K562 (cell line): ENCODE measurements at regions not wholly inside any gene's neighbourhood (a gene's known extent, or its start where the extent isn't known, plus 50 kb on each side); places are given as distances from the start of the nearest gene placed in this dataset.

ENCODE experiments used
- ATAC-seq: fragments of 200-7000 bp; cut with Tn5 transposase; 3 replicates; pipeline ENCODE4 v1.9.1; 2020; ENCODE audit warnings: moderate library complexity
- BruUV-seq: library from RNA; stranded (reverse); fragments of 400-500 nt; replicated peaks from 2 replicates; lab custom pipeline; 2021; lab: Mats Ljungman, UMichigan
- CTCF ChIA-PET: fragments of 300-600 bp; formaldehyde crosslinking; extraction: SDS; loops from one replicate; lab custom pipeline; 2021; ENCODE audit warnings: low intra/inter-chr PET ratio; lab: Yijun Ruan, JAX
- POLR2A ChIA-PET: fragments of 300-600, 350-650 bp; sonication (Branson Sonifier 250); formaldehyde crosslinking; extraction: SDS; loops from one replicate; lab custom pipeline; 2021; ENCODE audit warnings: antibody characterized with exemption, inconsistent platforms; lab: Yijun Ruan, JAX
- DNase-seq, 4 experiments: peaks; one replicate each; pipeline versions ENCODE4 v3.0.0 to v3.0.0-alpha.2; 2011 to 2018; ENCODE audit warnings: low spot score in 3 of 4, mixed read lengths in 3 of 4; ENCODE audit errors: extremely low read depth in 1 of 4
- FAIRE-seq: peaks from 2 replicates; lab custom pipeline; 2011; peaks lifted over from hg19 to GRCh38; lab: Jason Lieb, UNC
- H2AFZ ChIP-seq: 2 replicates; pipeline ENCODE4 v1.6.0; 2011; ENCODE audit warnings: low read depth, low read length, control low read depth, inconsistent platforms
- H3K27ac ChIP-seq: fragments of 200-600 bp; 3 replicates; pipeline ENCODE4 v1.8.0; 2011; ENCODE audit warnings: low read depth, mild to moderate bottlenecking, control low read depth, inconsistent platforms, low read length, moderate library complexity, mixed read lengths; ENCODE audit errors: extremely low read depth
- H3K27me3 ChIP-seq, 2 experiments: fragments of 300-600 bp in 1 of 2; 2 replicates in 1 of 2; 3 replicates in 1 of 2; pipeline versions ENCODE4 v1.6.0 to v1.8.0; 2011; ENCODE audit warnings: inconsistent platforms in 2 of 2, low read length in 2 of 2, mild to moderate bottlenecking in 1 of 2, mixed read lengths in 1 of 2, moderate library complexity in 1 of 2; ENCODE audit not compliant: control insufficient read depth in 2 of 2, insufficient read depth in 2 of 2
- H3K36me3 ChIP-seq: fragments of 300-600 bp; 3 replicates; pipeline ENCODE4 v1.8.0; 2011; ENCODE audit warnings: mild to moderate bottlenecking, low read length, inconsistent platforms; ENCODE audit not compliant: control insufficient read depth, insufficient read depth
- H3K4me1 ChIP-seq, 2 experiments: fragments of 200-600 bp in 1 of 2; replicated peaks in 1 of 2; 2 replicates in 1 of 2; 3 replicates in 1 of 2; pipeline versions ENCODE4 v1.5.1 to v1.8.0; 2011; ENCODE audit warnings: inconsistent platforms in 2 of 2, low read length in 2 of 2, mild to moderate bottlenecking in 1 of 2, mixed read lengths in 1 of 2, moderate library complexity in 1 of 2; ENCODE audit not compliant: control insufficient read depth in 2 of 2, insufficient read depth in 2 of 2
- H3K4me2 ChIP-seq: 2 replicates; pipeline ENCODE4 v1.6.1; 2011; ENCODE audit warnings: low read length, control low read depth, inconsistent platforms, mixed read lengths; ENCODE audit not compliant: insufficient read depth
- H3K4me3 ChIP-seq: fragments of 200-600 bp; sonication (generic), shearing (Covaris generic); 2 replicates; pipeline ENCODE4 v1.5.1; 2016; ENCODE audit warnings: control low read depth, inconsistent platforms
- H3K79me2 ChIP-seq: fragments of 200-600 bp; 3 replicates; pipeline ENCODE4 v1.8.0; 2011; ENCODE audit warnings: low read length, inconsistent platforms; ENCODE audit not compliant: control insufficient read depth, insufficient read depth
- H3K9ac ChIP-seq, 2 experiments: 2 replicates each; pipeline versions ENCODE4 v1.6.0 to v1.6.1; 2011; ENCODE audit warnings: low read depth in 2 of 2, low read length in 2 of 2, control low read depth in 1 of 2, inconsistent platforms in 1 of 2, mild to moderate bottlenecking in 1 of 2, mixed read lengths in 1 of 2; ENCODE audit not compliant: insufficient read depth in 1 of 2
- H3K9me1 ChIP-seq: one replicate; pipeline ENCODE4 v1.6.0; 2011; ENCODE audit warnings: inconsistent platforms, mild to moderate bottlenecking, low read length, moderate library complexity; ENCODE audit not compliant: control insufficient read depth, insufficient read depth
- H3K9me3 ChIP-seq: replicated peaks from 2 replicates; pipeline ENCODE4 v1.5.1; 2011; ENCODE audit warnings: low read depth, low read length, inconsistent platforms; ENCODE audit not compliant: control insufficient read depth, insufficient read depth
- H4K20me1 ChIP-seq: replicated peaks from 2 replicates; pipeline ENCODE4 v1.6.1; 2011; ENCODE audit warnings: low read length, inconsistent platforms, mixed read lengths; ENCODE audit not compliant: control insufficient read depth, insufficient read depth
- ARHGAP35 ChIP-seq: fragments of 450-650 bp; IDR thresholded peaks from 2 replicates; pipeline ENCODE4 v1.6.1; 2018; ENCODE audit not compliant: partially characterized antibody
- CBFA2T3 ChIP-seq: fragments of 450-650 bp; IDR thresholded peaks from 2 replicates; pipeline ENCODE4 v1.6.1; 2017
- MCM7 ChIP-seq, 2 experiments: fragments of 450-650 bp; IDR thresholded peaks; 2 replicates each; pipeline ENCODE4 v1.6.1; 2016 to 2018
- NUFIP1 ChIP-seq: fragments of 450-650 bp; IDR thresholded peaks from 2 replicates; pipeline ENCODE4 v1.6.1; 2018; ENCODE audit not compliant: partially characterized antibody
- PHTF2 ChIP-seq: fragments of 250-450 bp; sonication (Bioruptor Pico); IDR thresholded peaks from 2 replicates; pipeline ENCODE4 v1.5.0; 2021; ENCODE audit warnings: mild to moderate bottlenecking
- PPARD ChIP-seq: fragments of 250-450 bp; sonication (Bioruptor Pico); IDR thresholded peaks from 2 replicates; pipeline ENCODE4 v1.8.0; 2022; ENCODE audit warnings: inconsistent platforms, mild to moderate bottlenecking, moderate library complexity
- RBM14 ChIP-seq: fragments of 200-400 bp; formaldehyde crosslinking; IDR thresholded peaks from 2 replicates; pipeline ENCODE4 v1.6.1; 2018; ENCODE audit warnings: low read depth, mild to moderate bottlenecking, low read length, moderate library complexity, borderline replicate concordance; ENCODE audit not compliant: insufficient read depth
- SAP30 ChIP-seq: fragments of 200-600 bp; sonication (generic); IDR thresholded peaks from 2 replicates; pipeline ENCODE4 v1.6.1; 2012; ENCODE audit warnings: borderline replicate concordance, low read depth, mild to moderate bottlenecking, moderate library complexity, low read length, control low read depth, inconsistent platforms; ENCODE audit not compliant: insufficient read depth, poor library complexity, severe bottlenecking
- ZNF280A ChIP-seq: fragments of 450-650 bp; IDR thresholded peaks from 2 replicates; pipeline ENCODE4 v1.6.1; 2018; ENCODE audit warnings: mild to moderate bottlenecking, low read depth; ENCODE audit not compliant: partially characterized antibody
- ZNF384 ChIP-seq: IDR thresholded peaks from 2 replicates; pipeline ENCODE4 v1.6.1; 2012; ENCODE audit warnings: low read depth, low read length, improper control_type of control experiment
- ZNF436 ChIP-seq: fragments of 250-450, 450-650 bp; sonication (Bioruptor Pico); formaldehyde crosslinking; IDR thresholded peaks from 2 replicates; pipeline ENCODE4 v1.7.0; 2020; ENCODE audit warnings: mild to moderate bottlenecking
- ZNF764 ChIP-seq: fragments of 250-450 bp; sonication (Bioruptor Pico); IDR thresholded peaks from 2 replicates; pipeline ENCODE4 v1.4.0; 2020; ENCODE audit warnings: low read depth, mild to moderate bottlenecking, moderate library complexity
- WGBS: fragments of 100-300 bp; shearing (Covaris generic); methylation state at CpG from one replicate; pipeline ENCODE4 v1.1.6; 2016; ENCODE audit warnings: low coverage, mixed read lengths; ENCODE audit not compliant: insufficient coverage; ENCODE audit errors: missing lambda C conversion rate; 5-methylcytosine and 5-hydroxymethylcytosine counted together
- in situ Hi-C: fragments of 300-500 bp; cut with MboI; formaldehyde crosslinking; loops from 4 replicates; pipeline ENCODE4 v1.15.0; 2018; ENCODE audit warnings: inconsistent platforms, mixed read lengths
- intact Hi-C: fragments of 100-400 bp; cut with micrococcal nuclease; formaldehyde crosslinking; loops from 2 replicates; pipeline ENCODE4 v1.14.2; 2022
- TF ChIP-seq, protein P1 (sequence below): fragments of 450-650 bp; formaldehyde crosslinking; IDR thresholded peaks from 2 replicates; pipeline ENCODE4 v1.4.0; 2020; ENCODE audit warnings: mild to moderate bottlenecking, moderate library complexity
- TF ChIP-seq, protein P2 (sequence below): fragments of 450-650 bp; IDR thresholded peaks from 2 replicates; pipeline ENCODE4 v1.7.1; 2018; ENCODE audit warnings: mild to moderate bottlenecking, low read depth; ENCODE audit not compliant: partially characterized antibody

DNA sequence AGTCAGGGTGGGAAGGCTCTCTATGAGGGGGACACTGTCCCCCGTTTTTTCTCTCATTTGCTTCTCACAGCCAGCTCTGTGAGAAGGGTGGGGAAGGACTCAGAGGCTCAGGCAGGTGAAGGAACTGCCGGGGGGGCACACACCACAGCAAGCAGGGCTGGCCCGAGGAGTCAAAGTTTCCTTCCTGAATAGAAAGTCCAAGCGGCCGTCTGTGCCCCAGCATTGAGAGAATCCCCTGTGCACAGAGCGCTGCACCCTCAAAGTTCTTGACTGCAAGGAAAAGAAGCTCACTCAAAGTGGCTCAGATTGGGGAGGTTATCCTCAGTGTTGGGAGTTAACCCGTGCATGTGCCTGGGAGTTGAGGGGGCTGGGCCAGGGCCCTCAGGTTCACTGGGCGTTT, 145.2 kb upstream of the AJAP1 start:
- no peaks in the 10 kb centered on the region for H3K9me3 ChIP-seq
- no peaks in the 10 kb centered on the region for H3K4me1 ChIP-seq
- no peak overlapping the region for H3K27ac ChIP-seq
- no peaks in the 10 kb centered on the region for H3K36me3 ChIP-seq
- H3K27me3 ChIP-seq, result peaks cover 0 to 19% of the 10 kb centered on the region in 2 experiments; a peak in 2 of 5 replicates
- H4K20me1 ChIP-seq, result no peaks in the 10 kb centered on the region; the same call in 1 of the 2 replicates
- 0% methylated on average over 8 of the region's 8 CpGs for WGBS
- ChIA-PET POLR2A (no interaction called here), CTCF (no interaction called here)
- TF ChIP-seq MCM7 (IDR thresholded peaks at IDR 0.05) (no peak), NUFIP1 (no peak), PPARD (CRISPR knock-in tag) (no peak), SAP30 (no peak), ARHGAP35 (no peak), CBFA2T3 (no peak), ZNF764 (CRISPR knock-in tag) (no peak), ZNF384 (no peak), PHTF2 (CRISPR knock-in tag) (no peak), ZNF436 (CRISPR knock-in tag) (no peak), ZNF280A (no peak), RBM14 (no peak)
- TF ChIP-seq, protein P1, sequence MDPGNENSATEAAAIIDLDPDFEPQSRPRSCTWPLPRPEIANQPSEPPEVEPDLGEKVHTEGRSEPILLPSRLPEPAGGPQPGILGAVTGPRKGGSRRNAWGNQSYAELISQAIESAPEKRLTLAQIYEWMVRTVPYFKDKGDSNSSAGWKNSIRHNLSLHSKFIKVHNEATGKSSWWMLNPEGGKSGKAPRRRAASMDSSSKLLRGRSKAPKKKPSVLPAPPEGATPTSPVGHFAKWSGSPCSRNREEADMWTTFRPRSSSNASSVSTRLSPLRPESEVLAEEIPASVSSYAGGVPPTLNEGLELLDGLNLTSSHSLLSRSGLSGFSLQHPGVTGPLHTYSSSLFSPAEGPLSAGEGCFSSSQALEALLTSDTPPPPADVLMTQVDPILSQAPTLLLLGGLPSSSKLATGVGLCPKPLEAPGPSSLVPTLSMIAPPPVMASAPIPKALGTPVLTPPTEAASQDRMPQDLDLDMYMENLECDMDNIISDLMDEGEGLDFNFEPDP (CRISPR knock-in tag), result no peak
- TF ChIP-seq, protein P2, sequence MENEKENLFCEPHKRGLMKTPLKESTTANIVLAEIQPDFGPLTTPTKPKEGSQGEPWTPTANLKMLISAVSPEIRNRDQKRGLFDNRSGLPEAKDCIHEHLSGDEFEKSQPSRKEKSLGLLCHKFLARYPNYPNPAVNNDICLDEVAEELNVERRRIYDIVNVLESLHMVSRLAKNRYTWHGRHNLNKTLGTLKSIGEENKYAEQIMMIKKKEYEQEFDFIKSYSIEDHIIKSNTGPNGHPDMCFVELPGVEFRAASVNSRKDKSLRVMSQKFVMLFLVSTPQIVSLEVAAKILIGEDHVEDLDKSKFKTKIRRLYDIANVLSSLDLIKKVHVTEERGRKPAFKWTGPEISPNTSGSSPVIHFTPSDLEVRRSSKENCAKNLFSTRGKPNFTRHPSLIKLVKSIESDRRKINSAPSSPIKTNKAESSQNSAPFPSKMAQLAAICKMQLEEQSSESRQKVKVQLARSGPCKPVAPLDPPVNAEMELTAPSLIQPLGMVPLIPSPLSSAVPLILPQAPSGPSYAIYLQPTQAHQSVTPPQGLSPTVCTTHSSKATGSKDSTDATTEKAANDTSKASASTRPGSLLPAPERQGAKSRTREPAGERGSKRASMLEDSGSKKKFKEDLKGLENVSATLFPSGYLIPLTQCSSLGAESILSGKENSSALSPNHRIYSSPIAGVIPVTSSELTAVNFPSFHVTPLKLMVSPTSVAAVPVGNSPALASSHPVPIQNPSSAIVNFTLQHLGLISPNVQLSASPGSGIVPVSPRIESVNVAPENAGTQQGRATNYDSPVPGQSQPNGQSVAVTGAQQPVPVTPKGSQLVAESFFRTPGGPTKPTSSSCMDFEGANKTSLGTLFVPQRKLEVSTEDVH, result no peak
- H3K4me2 ChIP-seq, result no peak overlapping the region
- H3K4me3 ChIP-seq, result no peak overlapping the region
- FAIRE-seq (no peak), DNase-seq (no peak), ATAC-seq (no peak)
- no peaks in the 10 kb centered on the region for H3K79me2 ChIP-seq
- H3K9ac ChIP-seq, result no peak overlapping the region
- no peak overlapping the region for H2AFZ ChIP-seq
- in situ Hi-C loops, result no loop called here
- intact Hi-C loops, result no loop called here
- no peaks in the 10 kb centered on the region for H3K9me1 ChIP-seq
- BruUV-seq, result no TSS peak
